Transverse colon (tissue), 4 donors: ENCODE measurements at regions not wholly inside any gene's neighbourhood (a gene's known extent, or its start where the extent isn't known, plus 50 kb on each side); places are given as distances from the start of the nearest gene placed in this dataset.

Experiments
- POLR2AphosphoS5 ChIP-seq, 3 donors: sonication (generic); formaldehyde crosslinking; IDR thresholded peaks; one replicate each; pipeline ENCODE4 v1.6.1; 2016; ENCODE audit warnings: antibody characterized with exemption in 3 of 3
- TF ChIP-seq, protein P1 (sequence below), 5 experiments: fragments of 200-600 bp in 3 of 5; fragments of 450-650 bp in 2 of 5; sonication (generic) in 3 of 5; IDR thresholded peaks; 1 replicate in 2 of 5; 2 replicates in 3 of 5; pipeline ENCODE4 v1.5.1; 2016 to 2017; ENCODE audit warnings: antibody characterized with exemption in 5 of 5, inconsistent platforms in 3 of 5, mild to moderate bottlenecking in 2 of 5, moderate library complexity in 1 of 5

DNA sequence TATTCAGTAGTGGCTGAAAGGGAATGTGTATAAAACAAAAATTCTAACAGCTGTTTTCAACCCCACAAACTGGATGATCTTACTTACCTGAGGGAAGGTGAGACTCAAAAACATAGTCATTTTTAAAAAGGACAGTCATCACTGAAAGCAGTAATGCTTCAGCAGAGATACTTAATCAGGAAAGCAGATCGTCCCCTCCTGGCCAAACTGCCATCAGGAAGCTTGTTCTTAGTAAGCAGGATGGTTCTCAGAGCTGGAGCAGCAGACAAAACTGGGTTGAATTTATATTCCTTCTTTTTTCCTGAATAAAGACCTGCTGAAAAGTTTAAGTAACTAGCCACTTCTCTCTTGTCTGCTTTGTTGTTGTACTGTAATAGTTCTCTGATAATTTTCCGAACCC lies 1156.5 kb downstream of the OLFM4 start:
- TF ChIP-seq, protein P1, sequence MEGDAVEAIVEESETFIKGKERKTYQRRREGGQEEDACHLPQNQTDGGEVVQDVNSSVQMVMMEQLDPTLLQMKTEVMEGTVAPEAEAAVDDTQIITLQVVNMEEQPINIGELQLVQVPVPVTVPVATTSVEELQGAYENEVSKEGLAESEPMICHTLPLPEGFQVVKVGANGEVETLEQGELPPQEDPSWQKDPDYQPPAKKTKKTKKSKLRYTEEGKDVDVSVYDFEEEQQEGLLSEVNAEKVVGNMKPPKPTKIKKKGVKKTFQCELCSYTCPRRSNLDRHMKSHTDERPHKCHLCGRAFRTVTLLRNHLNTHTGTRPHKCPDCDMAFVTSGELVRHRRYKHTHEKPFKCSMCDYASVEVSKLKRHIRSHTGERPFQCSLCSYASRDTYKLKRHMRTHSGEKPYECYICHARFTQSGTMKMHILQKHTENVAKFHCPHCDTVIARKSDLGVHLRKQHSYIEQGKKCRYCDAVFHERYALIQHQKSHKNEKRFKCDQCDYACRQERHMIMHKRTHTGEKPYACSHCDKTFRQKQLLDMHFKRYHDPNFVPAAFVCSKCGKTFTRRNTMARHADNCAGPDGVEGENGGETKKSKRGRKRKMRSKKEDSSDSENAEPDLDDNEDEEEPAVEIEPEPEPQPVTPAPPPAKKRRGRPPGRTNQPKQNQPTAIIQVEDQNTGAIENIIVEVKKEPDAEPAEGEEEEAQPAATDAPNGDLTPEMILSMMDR (IDR thresholded peaks at IDR 0.05): no peak
- TF ChIP-seq POLR2AphosphoS5 (IDR thresholded peaks at IDR 0.05): no peak
